H1 (cell line): ENCODE measurements at regions not wholly inside any gene's neighbourhood (a gene's known extent, or its start where the extent isn't known, plus 50 kb on each side); places are given as distances from the start of the nearest gene placed in this dataset.

ENCODE experiments used
- CTCF ChIA-PET: fragments of 300-600 bp; sonication (Branson Sonifier 250); formaldehyde crosslinking; loops from one replicate; lab custom pipeline; 2021; ENCODE audit not compliant: partially characterized antibody; lab: Charles Lee
- POLR2A ChIA-PET: fragments of 300-600 bp; sonication (Branson Sonifier 250); formaldehyde crosslinking; loops from one replicate; lab custom pipeline; 2021; ENCODE audit warnings: inconsistent platforms; ENCODE audit not compliant: partially characterized antibody; lab: Charles Lee
- DNase-seq, 2 experiments: peaks; one replicate each; pipeline versions ENCODE4 v3.0.0 to v3.0.0-alpha.2; 2010 to 2022; ENCODE audit warnings: low spot score in 2 of 2, low read depth in 1 of 2, mixed read lengths in 1 of 2
- FAIRE-seq: peaks from 2 replicates; lab custom pipeline; 2011; peaks lifted over from hg19 to GRCh38; lab: Jason Lieb, UNC
- H2AFZ ChIP-seq: 2 replicates; pipeline ENCODE4 v1.8.1; 2012; ENCODE audit warnings: low read length, inconsistent platforms
- H2AK5ac ChIP-seq: 2 replicates; pipeline ENCODE4 v1.6.1; 2013; ENCODE audit warnings: low read depth, low read length
- H2BK120ac ChIP-seq: replicated peaks from 2 replicates; pipeline ENCODE3; 2013; ENCODE audit warnings: low read depth, low read length, inconsistent platforms
- H2BK12ac ChIP-seq: 2 replicates; pipeline ENCODE4 v1.6.1; 2013; ENCODE audit warnings: low read depth, low read length
- H2BK15ac ChIP-seq: 2 replicates; pipeline ENCODE4 v1.6.1; 2013; ENCODE audit warnings: low read length
- H2BK20ac ChIP-seq: 2 replicates; pipeline ENCODE4 v1.6.1; 2013; ENCODE audit warnings: low read length
- H2BK5ac ChIP-seq: 2 replicates; pipeline ENCODE4 v1.6.1; 2013; ENCODE audit warnings: low read depth, low read length
- H3K14ac ChIP-seq: 2 replicates; pipeline ENCODE4 v1.6.1; 2013; ENCODE audit warnings: inconsistent platforms; ENCODE audit not compliant: insufficient read length
- H3K18ac ChIP-seq: 2 replicates; pipeline ENCODE4 v1.6.1; 2013; ENCODE audit warnings: low read length; ENCODE audit errors: extremely low read depth
- H3K23ac ChIP-seq: 2 replicates; pipeline ENCODE4 v1.6.1; 2013; ENCODE audit warnings: inconsistent platforms; ENCODE audit not compliant: insufficient read length
- H3K23me2 ChIP-seq: 2 replicates; pipeline ENCODE4 v1.6.1; 2013; ENCODE audit warnings: low read depth, low read length
- H3K27ac ChIP-seq: 2 replicates; pipeline ENCODE4 v1.6.1; 2011; ENCODE audit warnings: low read depth, low read length, inconsistent platforms
- H3K27me3 ChIP-seq, 4 experiments: replicated peaks in 1 of 4; 1 replicate in 1 of 4; 2 replicates in 3 of 4; pipeline versions ENCODE4 v1.6.1 to v1.8.1; 2011 to 2013; ENCODE audit warnings: low read length in 3 of 4, mild to moderate bottlenecking in 3 of 4, inconsistent platforms in 2 of 4, mixed read lengths in 2 of 4, moderate library complexity in 1 of 4; ENCODE audit not compliant: control insufficient read depth in 3 of 4, insufficient read depth in 3 of 4; ENCODE audit errors: extremely low read depth in 1 of 4
- H3K36me3 ChIP-seq, 4 experiments: 2 replicates each; pipeline versions ENCODE4 v1.6.1 to v1.8.1; 2011 to 2013; ENCODE audit warnings: mild to moderate bottlenecking in 4 of 4, low read length in 3 of 4, moderate library complexity in 2 of 4, control low read depth in 1 of 4, inconsistent platforms in 1 of 4; ENCODE audit not compliant: insufficient read depth in 4 of 4, control insufficient read depth in 2 of 4
- H3K4ac ChIP-seq: replicated peaks from 2 replicates; pipeline ENCODE3; 2013; ENCODE audit warnings: low read length, low read depth, mixed read lengths, inconsistent platforms; ENCODE audit not compliant: insufficient read length
- H3K4me1 ChIP-seq, 4 experiments: replicated peaks in 1 of 4; 1 replicate in 1 of 4; 2 replicates in 3 of 4; pipeline versions ENCODE4 v1.6.1 to v1.8.1; 2011 to 2013; ENCODE audit warnings: low read length in 3 of 4, inconsistent platforms in 2 of 4, mixed read lengths in 1 of 4; ENCODE audit not compliant: insufficient read depth in 4 of 4, control insufficient read depth in 3 of 4
- H3K4me2 ChIP-seq, 2 experiments: 2 replicates each; pipeline versions ENCODE4 v1.6.1 to v1.8.1; 2011 to 2013; ENCODE audit warnings: low read depth in 2 of 2, low read length in 2 of 2, control low read depth in 1 of 2, inconsistent platforms in 1 of 2, mild to moderate bottlenecking in 1 of 2; ENCODE audit not compliant: insufficient read depth in 1 of 2
- H3K4me3 ChIP-seq, 4 experiments: fragments of 200-600, 300-600 bp in 1 of 4; sonication (generic), shearing (Covaris generic), sonication (Bioruptor Twin) in 1 of 4; 2 replicates each; pipeline versions ENCODE4 v1.5.1 to v1.8.1; 2011 to 2016; ENCODE audit warnings: low read length in 4 of 4, low read depth in 3 of 4, control low read depth in 2 of 4, inconsistent platforms in 2 of 4, mild to moderate bottlenecking in 2 of 4, mixed read lengths in 1 of 4, moderate library complexity in 1 of 4; ENCODE audit not compliant: insufficient read depth in 2 of 4; ENCODE audit errors: extremely low read depth in 1 of 4
- H3K56ac ChIP-seq: replicated peaks from 2 replicates; pipeline ENCODE3; 2013; ENCODE audit warnings: low read depth, mild to moderate bottlenecking, mixed read lengths, low read length, inconsistent platforms; ENCODE audit not compliant: insufficient read length
- H3K79me1 ChIP-seq: 2 replicates; pipeline ENCODE4 v1.6.1; 2013; ENCODE audit warnings: low read depth, low read length, control low read depth
- H3K79me2 ChIP-seq, 2 experiments: 2 replicates each; pipeline versions ENCODE4 v1.6.1 to v1.8.1; 2012 to 2013; ENCODE audit warnings: low read length in 2 of 2, mild to moderate bottlenecking in 2 of 2, inconsistent platforms in 1 of 2; ENCODE audit not compliant: insufficient read depth in 2 of 2, control insufficient read depth in 1 of 2
- H3K9ac ChIP-seq, 4 experiments: replicated peaks in 1 of 4; 1 replicate in 1 of 4; 2 replicates in 3 of 4; pipeline versions ENCODE4 v1.6.1 to v1.8.1; 2011 to 2013; ENCODE audit warnings: low read depth in 3 of 4, low read length in 3 of 4, control low read depth in 2 of 4, mild to moderate bottlenecking in 2 of 4, moderate library complexity in 2 of 4, inconsistent platforms in 1 of 4; ENCODE audit errors: extremely low read depth in 1 of 4
- H3K9me3 ChIP-seq, 2 experiments: 2 replicates each; pipeline versions ENCODE4 v1.6.1 to v1.8.1; 2012 to 2013; ENCODE audit warnings: mild to moderate bottlenecking in 2 of 2, moderate library complexity in 2 of 2, control low read depth in 1 of 2, inconsistent platforms in 1 of 2, low read depth in 1 of 2, low read length in 1 of 2, mixed read lengths in 1 of 2; ENCODE audit not compliant: insufficient read depth in 2 of 2
- H4K20me1 ChIP-seq, 2 experiments: replicated peaks in 1 of 2; 2 replicates each; pipeline versions ENCODE3 to v1.8.1; 2011 to 2013; ENCODE audit warnings: inconsistent platforms in 2 of 2, low read length in 2 of 2, mild to moderate bottlenecking in 1 of 2; ENCODE audit not compliant: insufficient read depth in 2 of 2, control insufficient read depth in 1 of 2
- H4K5ac ChIP-seq: 2 replicates; pipeline ENCODE4 v1.6.1; 2013; ENCODE audit warnings: low read length, low read depth, mixed read lengths, inconsistent platforms; ENCODE audit not compliant: insufficient read length
- H4K8ac ChIP-seq: 2 replicates; pipeline ENCODE4 v1.8.0; 2013; ENCODE audit warnings: mild to moderate bottlenecking, moderate library complexity, low read length, inconsistent platforms; ENCODE audit not compliant: insufficient read depth; ENCODE audit errors: extremely low read depth
- H4K91ac ChIP-seq: replicated peaks from 2 replicates; pipeline ENCODE3; 2013; ENCODE audit warnings: low read length, mixed read lengths, inconsistent platforms; ENCODE audit not compliant: insufficient read length
- RFX5 ChIP-seq: IDR thresholded peaks from 2 replicates; pipeline ENCODE4 v1.6.1; 2011; ENCODE audit warnings: low read depth, low read length, improper control_type of control experiment, borderline replicate concordance
- SIN3A ChIP-seq, 2 experiments: IDR thresholded peaks in 1 of 2; conservative IDR thresholded peaks in 1 of 2; 2 replicates each; pipeline ENCODE4 v1.6.1; 2011 to 2012; ENCODE audit warnings: low read length in 2 of 2, improper control_type of control experiment in 1 of 2, low read depth in 1 of 2, mild to moderate bottlenecking in 1 of 2
- TEAD4 ChIP-seq: IDR thresholded peaks from 2 replicates; pipeline ENCODE4 v1.6.1; 2012; ENCODE audit warnings: low read depth, low read length, inconsistent platforms, mixed read lengths
- ZNF274 ChIP-seq: IDR thresholded peaks from 2 replicates; pipeline ENCODE4 v1.7.0; 2012; ENCODE audit warnings: low read length, borderline replicate concordance; ENCODE audit errors: extremely low read depth
- WGBS, 2 experiments: shearing (Covaris generic) in 1 of 2; methylation state at CpG; one replicate each; pipeline versions ENCODE4 v1.1.6 to v1.1.7; 2013 to 2015; ENCODE audit warnings: low lambda C conversion rate in 2 of 2, mixed read lengths in 2 of 2, inconsistent platforms in 1 of 2, low coverage in 1 of 2, missing lambda C conversion rate in 1 of 2; ENCODE audit not compliant: insufficient replicate concordance in 2 of 2, insufficient coverage in 1 of 2, insufficient read length in 1 of 2; ENCODE audit errors: extremely low coverage in 1 of 2, missing lambda C conversion rate in 1 of 2; 5-methylcytosine and 5-hydroxymethylcytosine counted together

DNA sequence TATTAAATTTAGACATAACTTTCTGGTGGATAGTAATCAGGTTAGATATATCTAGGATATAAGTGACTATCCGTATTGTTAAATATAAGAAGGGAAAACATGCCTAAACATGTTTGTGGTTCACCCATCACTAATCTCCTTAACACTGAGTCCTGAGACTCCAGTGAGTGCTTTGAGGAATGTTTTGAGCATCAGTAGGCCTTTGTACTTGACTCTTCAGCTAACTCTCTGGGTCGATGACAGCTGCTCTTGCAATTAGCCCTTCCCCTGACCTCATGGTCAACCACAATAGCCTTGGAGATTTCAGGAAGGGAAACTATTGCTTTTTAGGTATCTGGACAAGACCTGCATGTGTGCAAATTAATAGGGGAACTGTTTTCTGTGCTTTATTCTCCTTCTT is 716.8 kb downstream of the EPHA4 start:
- H2BK12ac ChIP-seq, result no peak overlapping the region
- FAIRE-seq (no peak), DNase-seq (no peak)
- CTCF ChIA-PET, result interaction anchor here (0.6 to 1.1 kb wide), 2 partner anchors 167 to 436 kb away, joined by 3 read pairs; no protein-coding TSS in a partner anchor
- POLR2A ChIA-PET, result no interaction called here
- H3K27me3 ChIP-seq, result no peaks in the 10 kb centered on the region
- H2BK5ac ChIP-seq, result no peak overlapping the region
- no peak overlapping the region for H2AFZ ChIP-seq
- no peak overlapping the region for H2BK20ac ChIP-seq
- no peaks in the 10 kb centered on the region for H3K9me3 ChIP-seq
- no peak overlapping the region for H2BK120ac ChIP-seq
- H3K4ac ChIP-seq, result no peak overlapping the region
- no peak overlapping the region for H3K56ac ChIP-seq
- H2AK5ac ChIP-seq, result no peak overlapping the region
- H3K36me3 ChIP-seq, result no peaks in the 10 kb centered on the region
- H4K5ac ChIP-seq, result no peak overlapping the region
- 70% methylated on average over 2 of the region's 2 CpGs; no CpG with 5 or more reads in 1 of the 2 experiments for WGBS, 2 experiments
- no peak overlapping the region for H4K8ac ChIP-seq
- no peak overlapping the region for H3K23ac ChIP-seq
- no peak for TF ChIP-seq SIN3A (conservative IDR thresholded peaks at IDR 0.05 in 1 of 2, IDR thresholded peaks at IDR 0.05 in 1 of 2; ENCODE audit: low read depth in 1 of 2, low read length in 2 of 2)
- TF ChIP-seq ZNF274, result no peak
- no peak for TF ChIP-seq TEAD4
- no peak for TF ChIP-seq RFX5
- H3K14ac ChIP-seq, result no peak overlapping the region
- H3K79me1 ChIP-seq, result no peaks in the 10 kb centered on the region
- no peaks in the 10 kb centered on the region; a peak in 1 of 7 replicates for H3K4me1 ChIP-seq
- no peak overlapping the region for H3K9ac ChIP-seq
- no peak overlapping the region for H2BK15ac ChIP-seq
- no peaks in the 10 kb centered on the region for H3K79me2 ChIP-seq
- no peak overlapping the region for H3K18ac ChIP-seq
- no peak overlapping the region for H3K4me3 ChIP-seq
- H4K20me1 ChIP-seq, result no peaks in the 10 kb centered on the region
- H4K91ac ChIP-seq, result no peak overlapping the region
- H3K23me2 ChIP-seq, result no peaks in the 10 kb centered on the region
- H3K27ac ChIP-seq, result no peak overlapping the region
- H3K4me2 ChIP-seq, result no peak overlapping the region
